H9 (cell line): ENCODE measurements at regions not wholly inside any gene's neighbourhood (a gene's known extent, or its start where the extent isn't known, plus 50 kb on each side); places are given as distances from the start of the nearest gene placed in this dataset.

Experiments used
- DNase-seq: peaks from one replicate; pipeline ENCODE4 v3.0.0-alpha.2; 2017
- H2AFZ ChIP-seq: one replicate; pipeline ENCODE4 v1.6.1; 2013; ENCODE audit warnings: mild to moderate bottlenecking, low read length, control low read depth, moderate library complexity
- H2AK5ac ChIP-seq: 2 replicates; pipeline ENCODE4 v1.6.1; 2013; ENCODE audit warnings: low read length, control low read depth, mixed read lengths; ENCODE audit not compliant: insufficient read length
- H2BK120ac ChIP-seq: one replicate; pipeline ENCODE4 v1.6.1; 2013; ENCODE audit warnings: low read depth, mild to moderate bottlenecking, low read length, control low read depth, inconsistent platforms; ENCODE audit not compliant: poor library complexity, severe bottlenecking
- H2BK12ac ChIP-seq: 2 replicates; pipeline ENCODE4 v1.6.1; 2013; ENCODE audit warnings: low read length, control low read depth, mixed read lengths, low read depth; ENCODE audit not compliant: insufficient read length
- H2BK15ac ChIP-seq: 2 replicates; pipeline ENCODE4 v1.6.1; 2013; ENCODE audit warnings: low read depth, low read length, control low read depth
- H2BK20ac ChIP-seq: one replicate; pipeline ENCODE4 v1.6.1; 2013; ENCODE audit warnings: low read depth, mild to moderate bottlenecking, low read length, control low read depth, inconsistent platforms; ENCODE audit not compliant: poor library complexity, severe bottlenecking
- H2BK5ac ChIP-seq: 2 replicates; pipeline ENCODE4 v1.6.1; 2013; ENCODE audit warnings: low read length, control low read depth, mixed read lengths; ENCODE audit not compliant: insufficient read length
- H3K14ac ChIP-seq: 2 replicates; pipeline ENCODE4 v1.6.1; 2013; ENCODE audit warnings: low read length, control low read depth; ENCODE audit not compliant: insufficient read depth
- H3K18ac ChIP-seq: 2 replicates; pipeline ENCODE4 v1.6.1; 2013; ENCODE audit warnings: low read depth, mild to moderate bottlenecking, mixed read lengths, low read length, control low read depth; ENCODE audit not compliant: insufficient read length
- H3K23ac ChIP-seq: 2 replicates; pipeline ENCODE4 v1.6.1; 2013; ENCODE audit warnings: low read length, control low read depth, mixed read lengths, low read depth; ENCODE audit not compliant: insufficient read length
- H3K23me2 ChIP-seq: 2 replicates; pipeline ENCODE4 v1.6.1; 2013; ENCODE audit warnings: low read depth, mild to moderate bottlenecking, mixed read lengths, low read length, control low read depth; ENCODE audit not compliant: insufficient read length, poor library complexity, severe bottlenecking
- H3K27ac ChIP-seq: 2 replicates; pipeline ENCODE4 v1.5.1; 2013; ENCODE audit warnings: low read length, control low read depth, mixed read lengths, low read depth; ENCODE audit not compliant: insufficient read length
- H3K27me3 ChIP-seq: 2 replicates; pipeline ENCODE4 v1.6.1; 2013; ENCODE audit warnings: low read length, control low read depth, inconsistent platforms; ENCODE audit not compliant: insufficient read depth
- H3K4ac ChIP-seq: 2 replicates; pipeline ENCODE4 v1.6.1; 2013; ENCODE audit warnings: low read depth, mild to moderate bottlenecking, control low read depth, inconsistent platforms, low read length, moderate library complexity
- H3K4me1 ChIP-seq: 2 replicates; pipeline ENCODE4 v1.6.1; 2013; ENCODE audit warnings: low read length, control low read depth, inconsistent platforms; ENCODE audit not compliant: insufficient read depth
- H3K4me2 ChIP-seq: 2 replicates; pipeline ENCODE4 v1.6.1; 2013; ENCODE audit warnings: low read length, control low read depth, mixed read lengths; ENCODE audit not compliant: insufficient read length, insufficient read depth
- H3K56ac ChIP-seq: 2 replicates; pipeline ENCODE4 v1.6.1; 2013; ENCODE audit warnings: low read depth, mild to moderate bottlenecking, mixed read lengths, low read length, control low read depth; ENCODE audit not compliant: insufficient read length
- H3K79me1 ChIP-seq: 2 replicates; pipeline ENCODE4 v1.6.1; 2013; ENCODE audit warnings: low read depth, mild to moderate bottlenecking, moderate library complexity, low read length, control low read depth, inconsistent platforms; ENCODE audit not compliant: insufficient read depth, poor library complexity, severe bottlenecking
- H3K79me2 ChIP-seq: 2 replicates; pipeline ENCODE4 v1.6.1; 2013; ENCODE audit warnings: low read length, control low read depth, inconsistent platforms; ENCODE audit not compliant: insufficient read depth
- H3K9ac ChIP-seq: 2 replicates; pipeline ENCODE4 v1.6.1; 2013; ENCODE audit warnings: low read length, control low read depth, mixed read lengths; ENCODE audit not compliant: insufficient read length; ENCODE audit errors: extremely low read depth
- H3K9me3 ChIP-seq: one replicate; pipeline ENCODE4 v1.6.1; 2013; ENCODE audit warnings: low read depth, low read length, inconsistent platforms; ENCODE audit not compliant: control insufficient read depth
- H3T11ph ChIP-seq: one replicate; pipeline ENCODE4 v1.6.1; 2013; ENCODE audit warnings: mild to moderate bottlenecking, low read length, control low read depth, inconsistent platforms
- H4K20me1 ChIP-seq: one replicate; pipeline ENCODE4 v1.6.1; 2013; ENCODE audit not compliant: control insufficient read depth, insufficient read length, insufficient read depth
- H4K5ac ChIP-seq: 2 replicates; pipeline ENCODE4 v1.6.1; 2013; ENCODE audit warnings: low read depth, mild to moderate bottlenecking, mixed read lengths, low read length, control low read depth; ENCODE audit not compliant: insufficient read length
- H4K8ac ChIP-seq: replicated peaks from 2 replicates; pipeline ENCODE4 v1.6.1; 2013; ENCODE audit warnings: low read length, control low read depth, mixed read lengths, low read depth; ENCODE audit not compliant: insufficient read length
- H4K91ac ChIP-seq: 2 replicates; pipeline ENCODE4 v1.6.1; 2013; ENCODE audit warnings: low read depth, mild to moderate bottlenecking, moderate library complexity, mixed read lengths, low read length, control low read depth; ENCODE audit not compliant: insufficient read length
- H3K27ac Mint-ChIP-seq, 3 experiments: 2 replicates in 2 of 3; 3 replicates in 1 of 3; pipeline ENCODE4 v1.8.0; 2020 to 2021; ENCODE audit warnings: mixed read lengths in 3 of 3, mild to moderate bottlenecking in 1 of 3, moderate library complexity in 1 of 3
- H3K27me3 Mint-ChIP-seq: 2 replicates; pipeline ENCODE4 v1.8.0; 2021; ENCODE audit warnings: low read depth, mild to moderate bottlenecking, moderate library complexity, mixed read lengths
- H3K36me3 Mint-ChIP-seq, 3 experiments: 2 replicates in 2 of 3; 3 replicates in 1 of 3; pipeline ENCODE4 v1.8.0; 2020 to 2021; ENCODE audit warnings: low read depth in 3 of 3, mixed read lengths in 3 of 3; ENCODE audit not compliant: insufficient read depth in 1 of 3
- H3K4me1 Mint-ChIP-seq, 2 experiments: 2 replicates each; pipeline ENCODE4 v1.8.0; 2020; ENCODE audit warnings: mixed read lengths in 2 of 2
- H3K4me3 Mint-ChIP-seq, 2 experiments: 2 replicates in 1 of 2; 3 replicates in 1 of 2; pipeline ENCODE4 v1.8.0; 2020 to 2021; ENCODE audit warnings: mild to moderate bottlenecking in 2 of 2, mixed read lengths in 2 of 2, moderate library complexity in 1 of 2
- H3K9me3 Mint-ChIP-seq, 2 experiments: 2 replicates in 1 of 2; 3 replicates in 1 of 2; pipeline ENCODE4 v1.8.0; 2020; ENCODE audit warnings: mild to moderate bottlenecking in 2 of 2, mixed read lengths in 2 of 2, moderate library complexity in 1 of 2
- CTCF ChIP-seq: fragments of 200-600 bp; sonication (generic); conservative IDR thresholded peaks from 3 replicates; pipeline ENCODE4 v1.8.0; 2021; ENCODE audit warnings: antibody characterized with exemption, mild to moderate bottlenecking
- WGBS: extraction: QIAGEN DNeasy Blood & Tissue Kit; methylation state at CpG from one replicate; pipeline ENCODE4 v1.1.7; 2013; ENCODE audit warnings: missing lambda C conversion rate, low lambda C conversion rate, mixed read lengths; ENCODE audit not compliant: insufficient read length; ENCODE audit errors: extremely low coverage; 5-methylcytosine and 5-hydroxymethylcytosine counted together

GRCh38 chr21:18769599-18769998 is 366.0 kb upstream of the TMPRSS15 start:
- Histone ChIP-seq H3K23ac (no peak overlapping the region), H3K4me1 (no peaks in the 10 kb centered on the region), H3K14ac (no peak overlapping the region), H2AFZ (no peak overlapping the region), H4K5ac (no peak overlapping the region), H2BK15ac (no peak overlapping the region), H3K79me1 (no peaks in the 10 kb centered on the region), H3T11ph (no peak overlapping the region), H2BK20ac (no peak overlapping the region), H3K4me2 (no peak overlapping the region), H3K27me3 (no peaks in the 10 kb centered on the region), H3K18ac (no peak overlapping the region), H3K56ac (no peak overlapping the region), H2BK5ac (no peak overlapping the region), H2BK120ac (no peak overlapping the region), H3K9ac (no peak overlapping the region), H4K20me1 (no peaks in the 10 kb centered on the region), H3K9me3 (no peaks in the 10 kb centered on the region), H3K4ac (no peak overlapping the region), H3K27ac (no peak overlapping the region), H4K91ac (no peak overlapping the region), H2BK12ac (no peak overlapping the region), H2AK5ac (no peak overlapping the region), H3K23me2 (no peaks in the 10 kb centered on the region), H3K79me2 (no peaks in the 10 kb centered on the region), H4K8ac (no peak overlapping the region)
- H3K36me3 Mint-ChIP-seq: no peaks in the 10 kb centered on the region; a peak in 1 of 7 replicates
- no peaks in the 10 kb centered on the region for H3K27me3 Mint-ChIP-seq
- no peak for TF ChIP-seq CTCF
- H3K4me3 Mint-ChIP-seq: no peak overlapping the region
- no peak overlapping the region for H3K27ac Mint-ChIP-seq
- H3K9me3 Mint-ChIP-seq: no peaks in the 10 kb centered on the region; a peak in 1 of 5 replicates
- no peaks in the 10 kb centered on the region for H3K4me1 Mint-ChIP-seq
- DNase-seq: no peak
- no CpG with 5 or more reads among the region's 2 CpGs for WGBS
